Breast epithelium (tissue), 4 donors: ENCODE measurements at regions not wholly inside any gene's neighbourhood (a gene's known extent, or its start where the extent isn't known, plus 50 kb on each side); places are given as distances from the start of the nearest gene placed in this dataset.

Experiments
- DNase-seq, 2 donors: peaks; one replicate each; pipeline ENCODE4 v3.0.0-alpha.2; 2019; ENCODE audit warnings: low spot score in 2 of 2
- H3K27ac ChIP-seq, 2 donors: fragments of 200-600 bp; sonication (generic) in 1 of 2; one replicate each; pipeline ENCODE4 v1.5.1; 2016 to 2019; ENCODE audit warnings: mild to moderate bottlenecking in 1 of 2
- H3K27me3 ChIP-seq, 2 donors: fragments of 200-600 bp; sonication (generic) in 1 of 2; one replicate each; pipeline versions ENCODE4 v1.5.1 to v1.6.0; 2017 to 2019; ENCODE audit warnings: control low read depth in 1 of 2, mild to moderate bottlenecking in 1 of 2
- H3K36me3 ChIP-seq: fragments of 200-600 bp; one replicate; pipeline ENCODE4 v1.5.1; 2019
- H3K4me1 ChIP-seq, 2 donors: fragments of 200-600 bp; sonication (generic); one replicate each; pipeline ENCODE4 v1.5.1; 2016 to 2019; ENCODE audit warnings: control low read depth in 1 of 2
- H3K4me3 ChIP-seq, 3 donors: fragments of 200-600 bp; sonication (generic); 1 replicate in 2 of 3; 2 replicates in 1 of 3; pipeline ENCODE4 v1.5.1; 2016 to 2019; ENCODE audit warnings: mild to moderate bottlenecking in 3 of 3, moderate library complexity in 2 of 3
- H3K9me3 ChIP-seq, 2 donors: fragments of 200-600 bp; sonication (generic) in 1 of 2; one replicate each; pipeline ENCODE4 v1.5.1; 2016 to 2019; ENCODE audit warnings: control low read depth in 1 of 2
- POLR2A ChIP-seq: fragments of 450-650 bp; IDR thresholded peaks from one replicate; pipeline ENCODE4 v1.6.1; 2016; ENCODE audit warnings: antibody characterized with exemption, mild to moderate bottlenecking, moderate library complexity
- POLR2AphosphoS5 ChIP-seq, 3 donors: sonication (generic); formaldehyde crosslinking; IDR thresholded peaks; one replicate each; pipeline ENCODE4 v1.6.1; 2017; ENCODE audit warnings: antibody characterized with exemption in 3 of 3
- intact Hi-C: fragments of 100-400 bp; cut with DNase I; formaldehyde crosslinking; loops from one replicate; pipeline ENCODE4 v1.15.1; 2023; ENCODE audit warnings: low total_unique reads
- TF ChIP-seq, protein P1 (sequence below), 3 donors: fragments of 450-650 bp; IDR thresholded peaks; one replicate each; pipeline ENCODE4 v1.5.1; 2016 to 2017; ENCODE audit warnings: antibody characterized with exemption in 3 of 3, mild to moderate bottlenecking in 3 of 3, moderate library complexity in 3 of 3

DNA sequence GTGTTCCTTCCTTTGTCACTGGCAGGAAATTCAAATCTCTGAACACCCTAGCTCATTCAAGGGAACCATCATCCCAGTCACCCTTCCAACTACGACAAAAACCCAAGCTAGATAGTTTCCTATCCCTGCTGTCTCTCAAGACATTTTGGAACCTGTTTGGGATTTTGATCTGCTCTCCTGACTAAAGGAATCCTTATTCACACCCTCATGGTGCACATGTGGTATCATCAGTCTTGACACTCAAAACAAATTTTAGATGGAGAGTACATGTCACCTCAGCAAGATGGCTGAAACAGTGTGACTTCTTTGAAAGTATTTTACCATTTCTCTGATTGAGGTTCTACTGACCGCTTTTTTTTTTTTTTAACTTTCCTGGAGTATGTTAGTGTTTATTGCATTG lies 234.3 kb upstream of the TMEM229A start:
- no peak overlapping the region for H3K4me3 ChIP-seq
- no peaks in the 10 kb centered on the region for H3K4me1 ChIP-seq
- H3K9me3 ChIP-seq, result no peaks in the 10 kb centered on the region
- H3K27ac ChIP-seq, result no peak overlapping the region
- TF ChIP-seq POLR2AphosphoS5 (IDR thresholded peaks at IDR 0.05) (no peak), POLR2A (no peak)
- intact Hi-C loops, result no loop called here
- no peaks in the 10 kb centered on the region for H3K36me3 ChIP-seq
- no peak for DNase-seq
- no peaks in the 10 kb centered on the region for H3K27me3 ChIP-seq

DNA sequence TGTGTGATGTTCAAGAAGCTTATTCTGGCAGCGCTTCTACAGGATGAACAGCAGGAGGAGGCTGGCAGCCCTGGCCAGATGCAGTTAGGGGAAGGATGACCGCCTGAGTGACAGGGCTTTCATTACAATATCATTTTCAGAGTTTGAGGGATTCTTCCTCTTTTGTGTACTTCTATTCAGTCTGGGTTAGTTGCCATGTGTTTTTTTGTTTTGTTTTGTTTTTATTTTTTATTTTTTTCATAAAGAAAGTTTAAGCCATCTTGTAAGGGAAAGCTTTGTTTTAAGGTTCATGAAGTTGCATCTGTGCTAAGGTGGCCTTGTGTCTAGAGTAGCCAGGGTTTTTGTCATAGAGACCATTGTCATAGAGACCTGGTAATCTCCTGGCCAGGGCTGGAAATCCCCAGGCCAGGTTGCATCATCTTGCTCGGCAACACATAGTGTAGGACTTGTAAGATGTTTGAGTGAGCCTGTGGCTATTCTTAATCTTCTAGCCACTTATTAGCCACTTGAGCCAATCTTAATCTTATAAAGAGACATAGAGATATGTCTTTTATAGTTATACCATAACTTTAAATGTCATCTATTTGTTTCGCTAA lies 230.5 kb upstream of the TMEM229A start:
- no peaks in the 10 kb centered on the region for H3K27me3 ChIP-seq
- H3K4me1 ChIP-seq, result no peaks in the 10 kb centered on the region
- no peak overlapping the region for H3K27ac ChIP-seq
- no peak overlapping the region for H3K4me3 ChIP-seq
- TF ChIP-seq POLR2AphosphoS5 (IDR thresholded peaks at IDR 0.05) (no peak), POLR2A (no peak)
- TF ChIP-seq, protein P1, sequence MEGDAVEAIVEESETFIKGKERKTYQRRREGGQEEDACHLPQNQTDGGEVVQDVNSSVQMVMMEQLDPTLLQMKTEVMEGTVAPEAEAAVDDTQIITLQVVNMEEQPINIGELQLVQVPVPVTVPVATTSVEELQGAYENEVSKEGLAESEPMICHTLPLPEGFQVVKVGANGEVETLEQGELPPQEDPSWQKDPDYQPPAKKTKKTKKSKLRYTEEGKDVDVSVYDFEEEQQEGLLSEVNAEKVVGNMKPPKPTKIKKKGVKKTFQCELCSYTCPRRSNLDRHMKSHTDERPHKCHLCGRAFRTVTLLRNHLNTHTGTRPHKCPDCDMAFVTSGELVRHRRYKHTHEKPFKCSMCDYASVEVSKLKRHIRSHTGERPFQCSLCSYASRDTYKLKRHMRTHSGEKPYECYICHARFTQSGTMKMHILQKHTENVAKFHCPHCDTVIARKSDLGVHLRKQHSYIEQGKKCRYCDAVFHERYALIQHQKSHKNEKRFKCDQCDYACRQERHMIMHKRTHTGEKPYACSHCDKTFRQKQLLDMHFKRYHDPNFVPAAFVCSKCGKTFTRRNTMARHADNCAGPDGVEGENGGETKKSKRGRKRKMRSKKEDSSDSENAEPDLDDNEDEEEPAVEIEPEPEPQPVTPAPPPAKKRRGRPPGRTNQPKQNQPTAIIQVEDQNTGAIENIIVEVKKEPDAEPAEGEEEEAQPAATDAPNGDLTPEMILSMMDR (IDR thresholded peaks at IDR 0.05), result no peak
- no peak for DNase-seq
- H3K9me3 ChIP-seq, result no peaks in the 10 kb centered on the region
- intact Hi-C loops, result no loop called here
- H3K36me3 ChIP-seq, result no peaks in the 10 kb centered on the region

DNA sequence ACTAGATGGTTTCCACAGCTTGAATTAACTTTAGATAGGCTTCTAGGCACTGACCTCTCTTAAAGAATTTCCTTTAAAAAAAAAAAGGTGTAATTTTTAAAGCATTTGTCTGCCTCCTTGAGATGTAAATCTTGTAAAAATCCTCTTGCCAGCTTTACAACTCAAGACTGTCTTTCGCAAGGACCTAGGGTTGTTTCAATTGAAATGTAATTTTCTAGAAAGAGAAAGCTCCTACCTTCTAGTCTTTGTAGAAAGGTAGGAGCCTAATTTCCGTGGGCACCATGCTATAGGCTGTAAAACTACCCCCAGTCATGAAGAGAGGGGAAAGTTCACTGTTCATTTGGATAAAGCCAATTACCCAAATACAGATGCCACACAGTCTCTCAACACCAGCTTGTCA lies 228.8 kb upstream of the TMEM229A start:
- TF ChIP-seq, protein P1 (IDR thresholded peaks at IDR 0.05), result no peak
- TF ChIP-seq POLR2A (no peak), POLR2AphosphoS5 (IDR thresholded peaks at IDR 0.05) (no peak)
- H3K4me3 ChIP-seq, result no peak overlapping the region
- DNase-seq, result no peak

DNA sequence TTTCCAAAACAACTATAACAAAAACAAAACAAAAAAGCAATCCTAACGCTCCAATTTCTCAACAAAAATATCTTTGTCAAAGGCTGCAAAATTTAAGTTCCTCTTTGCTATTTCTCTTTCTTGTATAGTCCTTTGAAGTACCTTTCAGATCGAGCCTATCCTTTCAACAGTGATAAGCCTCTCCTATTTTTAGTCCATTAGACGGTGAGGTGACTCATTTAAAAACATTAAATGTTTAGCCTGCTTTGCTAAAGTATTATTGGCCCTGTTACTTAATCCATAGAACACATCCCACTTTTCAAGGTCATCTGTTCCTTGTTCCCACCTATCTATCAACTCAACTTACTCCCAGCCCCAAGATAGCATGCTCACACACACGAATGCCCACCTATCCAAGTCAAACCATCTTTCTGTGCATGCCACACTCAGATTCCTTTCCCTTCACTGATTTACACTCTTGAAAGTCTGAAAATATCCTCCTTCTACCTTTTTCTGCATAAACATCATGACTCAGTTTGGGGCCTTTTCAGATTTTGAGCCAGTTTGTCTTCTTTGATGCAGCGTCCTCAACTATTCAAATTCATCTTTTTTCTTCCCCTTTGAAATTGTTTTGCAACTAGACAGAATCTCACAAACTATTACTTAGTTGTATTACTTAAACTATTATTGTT lies 224.9 kb upstream of the TMEM229A start:
- Histone ChIP-seq H3K27ac (no peak overlapping the region), H3K4me1 (no peaks in the 10 kb centered on the region), H3K4me3 (no peak overlapping the region), H3K36me3 (no peaks in the 10 kb centered on the region), H3K9me3 (no peaks in the 10 kb centered on the region), H3K27me3 (no peaks in the 10 kb centered on the region)
- TF ChIP-seq, protein P1 (IDR thresholded peaks at IDR 0.05), result no peak
- TF ChIP-seq POLR2AphosphoS5 (IDR thresholded peaks at IDR 0.05) (no peak), POLR2A (no peak)
- intact Hi-C loops, result no loop called here
- DNase-seq, result no peak

More for the DNA sequence above, 228.8 kb upstream of the TMEM229A start:
- Histone ChIP-seq H3K27me3 (no peaks in the 10 kb centered on the region), H3K4me1 (no peaks in the 10 kb centered on the region), H3K36me3 (no peaks in the 10 kb centered on the region), H3K27ac (no peak overlapping the region), H3K9me3 (no peaks in the 10 kb centered on the region)
- intact Hi-C loops, result no loop called here

DNA sequence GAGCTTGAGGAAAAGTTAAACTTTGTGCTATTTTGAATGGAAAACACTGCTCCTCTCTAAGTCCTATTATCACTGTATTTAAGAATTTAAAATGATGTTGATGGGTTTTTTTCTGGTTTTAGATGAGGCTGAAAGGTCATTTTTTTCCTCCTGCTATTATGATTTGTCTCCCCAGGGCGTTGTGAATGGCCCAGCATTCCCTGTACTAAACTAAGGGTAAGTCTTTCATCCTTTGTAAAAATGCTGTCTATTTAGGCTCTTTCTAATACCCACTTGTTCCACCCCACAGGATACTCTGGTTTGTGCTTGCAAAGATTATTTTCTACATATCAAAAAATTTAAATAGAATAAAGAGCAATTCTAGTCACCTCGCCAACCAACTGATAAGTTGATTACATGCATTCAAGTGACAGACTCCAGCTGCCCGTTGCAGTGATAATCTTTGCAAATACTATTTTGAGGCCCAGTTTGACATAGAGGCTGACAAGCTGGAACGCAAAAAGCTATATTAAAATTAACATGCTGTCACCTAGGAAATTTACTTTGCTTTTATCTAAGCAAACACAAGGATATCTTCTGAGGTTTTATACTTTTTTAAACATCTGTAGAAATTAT lies 222.3 kb upstream of the TMEM229A start:
- H3K27me3 ChIP-seq, result no peaks in the 10 kb centered on the region
- TF ChIP-seq POLR2A, result no peak
- TF ChIP-seq, protein P1 (IDR thresholded peaks at IDR 0.05), result no peak
- TF ChIP-seq POLR2AphosphoS5 (IDR thresholded peaks at IDR 0.05), result no peak
- no peak for DNase-seq
- no peaks in the 10 kb centered on the region for H3K4me1 ChIP-seq
- H3K9me3 ChIP-seq, result no peaks in the 10 kb centered on the region
- intact Hi-C loops, result no loop called here
- H3K4me3 ChIP-seq, result no peak overlapping the region
- H3K27ac ChIP-seq, result no peak overlapping the region
- no peaks in the 10 kb centered on the region for H3K36me3 ChIP-seq
